ENCODE measurements at regions not wholly inside any gene's neighbourhood (a gene's known extent, or its start where the extent isn't known, plus 50 kb on each side); places are given as distances from the start of the nearest gene placed in this dataset.

GRCh38 chr13:94896719-94897317, 184.5 kb upstream of the SOX21 start:
- intact Hi-C loops (cut with micrococcal nuclease) = no loop called here
- no CpG with 5 or more reads among the region's 5 CpGs for WGBS (ENCODE audit: insufficient coverage)

GRCh38 chr13:94896238-94896637, 183.9 kb upstream of the SOX21 start:
- intact Hi-C loops (cut with micrococcal nuclease) = no loop called here
- Histone ChIP-seq H3K27me3 (ENCODE audit: control insufficient read depth in 2 of 2, insufficient read depth in 2 of 2, low read length in 2 of 2) (no peaks in the 10 kb centered on the region), H3K36me3 (replicated peaks in 1 of 2; ENCODE audit: control insufficient read depth in 1 of 2, insufficient read depth in 2 of 2, low read length in 2 of 2) (no peaks in the 10 kb centered on the region), H3K4me2 (replicated peaks; ENCODE audit: extremely low read depth, low read length, poor library complexity, severe bottlenecking) (no peak overlapping the region), H3K9me3 (replicated peaks in 1 of 2; ENCODE audit: control insufficient read depth in 1 of 2, insufficient read depth in 1 of 2, low read length in 2 of 2) (no peaks in the 10 kb centered on the region), H2AFZ (ENCODE audit: insufficient read depth, low read depth, low read length, poor library complexity, severe bottlenecking) (no peak overlapping the region), H4K20me1 (ENCODE audit: insufficient read depth, low read length) (no peaks in the 10 kb centered on the region), H3K9ac (ENCODE audit: insufficient read depth, low read length, poor library complexity, severe bottlenecking) (no peak overlapping the region), H3K27ac (ENCODE audit: low read depth in 1 of 2, low read length in 2 of 2) (no peak overlapping the region), H3K4me3 (replicated peaks in 1 of 3; ENCODE audit: low read depth in 2 of 3, low read length in 3 of 3) (no peak overlapping the region), H3K4me1 (ENCODE audit: control insufficient read depth in 1 of 2, insufficient read depth in 2 of 2, low read length in 2 of 2) (no peaks in the 10 kb centered on the region), H3K79me2 (ENCODE audit: insufficient read depth, low read length) (no peaks in the 10 kb centered on the region)
- WGBS (ENCODE audit: insufficient coverage) = no CpG with 5 or more reads among the region's 2 CpGs
- Mint-ChIP-seq H3K27me3 (ENCODE audit: low read depth in 3 of 3) (peaks cover 0 to 1% (median 0%) of the 10 kb centered on the region in 3 donors), H3K27ac (no peak overlapping the region), H3K36me3 (no peaks in the 10 kb centered on the region), H3K4me3 (no peak overlapping the region), H3K9me3 (peaks cover 0 to 6% (median 0%) of the 10 kb centered on the region in 7 donors), H3K4me1 (no peaks in the 10 kb centered on the region)
- TF ChIP-seq, protein P1, sequence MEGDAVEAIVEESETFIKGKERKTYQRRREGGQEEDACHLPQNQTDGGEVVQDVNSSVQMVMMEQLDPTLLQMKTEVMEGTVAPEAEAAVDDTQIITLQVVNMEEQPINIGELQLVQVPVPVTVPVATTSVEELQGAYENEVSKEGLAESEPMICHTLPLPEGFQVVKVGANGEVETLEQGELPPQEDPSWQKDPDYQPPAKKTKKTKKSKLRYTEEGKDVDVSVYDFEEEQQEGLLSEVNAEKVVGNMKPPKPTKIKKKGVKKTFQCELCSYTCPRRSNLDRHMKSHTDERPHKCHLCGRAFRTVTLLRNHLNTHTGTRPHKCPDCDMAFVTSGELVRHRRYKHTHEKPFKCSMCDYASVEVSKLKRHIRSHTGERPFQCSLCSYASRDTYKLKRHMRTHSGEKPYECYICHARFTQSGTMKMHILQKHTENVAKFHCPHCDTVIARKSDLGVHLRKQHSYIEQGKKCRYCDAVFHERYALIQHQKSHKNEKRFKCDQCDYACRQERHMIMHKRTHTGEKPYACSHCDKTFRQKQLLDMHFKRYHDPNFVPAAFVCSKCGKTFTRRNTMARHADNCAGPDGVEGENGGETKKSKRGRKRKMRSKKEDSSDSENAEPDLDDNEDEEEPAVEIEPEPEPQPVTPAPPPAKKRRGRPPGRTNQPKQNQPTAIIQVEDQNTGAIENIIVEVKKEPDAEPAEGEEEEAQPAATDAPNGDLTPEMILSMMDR (IDR thresholded peaks at IDR 0.05) = no peak
- DNase-seq = no peak

More at GRCh38 chr13:94896719-94897317, 184.5 kb upstream of the SOX21 start:
- DNase-seq = no peak
- Mint-ChIP-seq H3K4me1 (no peaks in the 10 kb centered on the region), H3K4me3 (no peak overlapping the region), H3K27me3 (ENCODE audit: low read depth in 3 of 3) (peaks cover 0 to 1% (median 0%) of the 10 kb centered on the region in 3 donors), H3K36me3 (no peaks in the 10 kb centered on the region), H3K9me3 (peaks cover 0 to 3% (median 0%) of the 10 kb centered on the region in 7 donors), H3K27ac (no peak overlapping the region)
- H2AFZ ChIP-seq (ENCODE audit: insufficient read depth, low read depth, low read length, poor library complexity, severe bottlenecking) = no peak overlapping the region
- no peak overlapping the region for H3K4me3 ChIP-seq (replicated peaks in 1 of 3; ENCODE audit: low read depth in 2 of 3, low read length in 3 of 3)
- no peaks in the 10 kb centered on the region for H4K20me1 ChIP-seq (ENCODE audit: insufficient read depth, low read length)
- TF ChIP-seq, protein P1 (IDR thresholded peaks at IDR 0.05) = no peak
- H3K27ac ChIP-seq (ENCODE audit: low read depth in 1 of 2, low read length in 2 of 2) = no peak overlapping the region
- H3K9ac ChIP-seq (ENCODE audit: insufficient read depth, low read length, poor library complexity, severe bottlenecking) = no peak overlapping the region
- H3K27me3 ChIP-seq (ENCODE audit: control insufficient read depth in 2 of 2, insufficient read depth in 2 of 2, low read length in 2 of 2) = no peaks in the 10 kb centered on the region
- no peaks in the 10 kb centered on the region for H3K36me3 ChIP-seq (replicated peaks in 1 of 2; ENCODE audit: control insufficient read depth in 1 of 2, insufficient read depth in 2 of 2, low read length in 2 of 2)
- no peaks in the 10 kb centered on the region for H3K4me1 ChIP-seq (ENCODE audit: control insufficient read depth in 1 of 2, insufficient read depth in 2 of 2, low read length in 2 of 2)
- H3K79me2 ChIP-seq (ENCODE audit: insufficient read depth, low read length) = no peaks in the 10 kb centered on the region
- H3K9me3 ChIP-seq (replicated peaks in 1 of 2; ENCODE audit: control insufficient read depth in 1 of 2, insufficient read depth in 1 of 2, low read length in 2 of 2) = no peaks in the 10 kb centered on the region
- no peak overlapping the region for H3K4me2 ChIP-seq (replicated peaks; ENCODE audit: extremely low read depth, low read length, poor library complexity, severe bottlenecking)

Data from CD14-positive monocyte (primary cell).